CD4-positive, alpha-beta T cell (primary cell): ENCODE measurements at regions not wholly inside any gene's neighbourhood (a gene's known extent, or its start where the extent isn't known, plus 50 kb on each side); places are given as distances from the start of the nearest gene placed in this dataset.

Experiments
- ATAC-seq: fragments of 200-7000 bp; cut with Tn5 transposase; one replicate; pipeline ENCODE4 v1.10.0; 2022; ENCODE audit warnings: mild to moderate bottlenecking; ENCODE audit not compliant: poor library complexity
- CTCF ChIA-PET: fragments of 350-600 bp; sonication (Branson Sonifier 250); formaldehyde crosslinking; loops from one replicate; lab custom pipeline; 2021; ENCODE audit warnings: antibody characterized with exemption, inconsistent platforms; lab: Charles Lee
- POLR2A ChIA-PET: fragments of 350-600 bp; sonication (Branson Sonifier 250); formaldehyde crosslinking; loops from one replicate; lab custom pipeline; 2021; ENCODE audit warnings: antibody characterized with exemption, inconsistent platforms; lab: Charles Lee
- DNase-seq, 14 experiments: peaks; one replicate each; pipeline ENCODE4 v3.0.0-alpha.2; 2013 to 2020; ENCODE audit warnings: mixed read lengths in 2 of 14
- H3K27ac ChIP-seq, 2 donors: one replicate each; pipeline versions ENCODE4 v1.5.1 to v1.7.0; 2013; ENCODE audit warnings: low read length in 2 of 2, low read depth in 1 of 2, mild to moderate bottlenecking in 1 of 2
- H3K27me3 ChIP-seq, 2 experiments: 1 replicate in 1 of 2; 2 replicates in 1 of 2; pipeline versions ENCODE4 v1.6.1 to v1.7.0; 2013; ENCODE audit warnings: low read length in 2 of 2, control low read depth in 1 of 2, mild to moderate bottlenecking in 1 of 2, moderate library complexity in 1 of 2; ENCODE audit not compliant: insufficient read depth in 2 of 2, control insufficient read depth in 1 of 2
- H3K36me3 ChIP-seq: one replicate; pipeline ENCODE4 v1.6.1; 2013; ENCODE audit warnings: low read length, control low read depth; ENCODE audit not compliant: insufficient read depth
- H3K4me1 ChIP-seq: one replicate; pipeline ENCODE4 v1.6.1; 2013; ENCODE audit warnings: low read length, control low read depth; ENCODE audit not compliant: insufficient read depth
- H3K4me3 ChIP-seq: one replicate; pipeline ENCODE4 v1.5.1; 2013; ENCODE audit warnings: mild to moderate bottlenecking, low read length, moderate library complexity
- H3K9me3 ChIP-seq, 2 experiments: 1 replicate in 1 of 2; 2 replicates in 1 of 2; pipeline versions ENCODE4 v1.6.1 to v1.7.0; 2013; ENCODE audit warnings: low read length in 2 of 2, mild to moderate bottlenecking in 2 of 2, control low read depth in 1 of 2, moderate library complexity in 1 of 2; ENCODE audit not compliant: control insufficient read depth in 1 of 2, insufficient read depth in 1 of 2
- H3K27ac Mint-ChIP-seq: one replicate; pipeline ENCODE4 v1.8.0; 2020; ENCODE audit warnings: mixed read lengths
- H3K27me3 Mint-ChIP-seq: one replicate; pipeline ENCODE4 v1.8.0; 2021; ENCODE audit warnings: mixed read lengths
- H3K36me3 Mint-ChIP-seq: one replicate; pipeline ENCODE4 v1.8.0; 2021; ENCODE audit warnings: low read depth, mixed read lengths
- H3K4me1 Mint-ChIP-seq: one replicate; pipeline ENCODE4 v1.8.0; 2021; ENCODE audit warnings: low read depth, mixed read lengths
- H3K4me3 Mint-ChIP-seq: one replicate; pipeline ENCODE4 v1.8.0; 2020; ENCODE audit warnings: mild to moderate bottlenecking, mixed read lengths
- H3K9me3 Mint-ChIP-seq: one replicate; pipeline ENCODE4 v1.8.0; 2020; ENCODE audit warnings: mixed read lengths
- intact Hi-C, 2 experiments: fragments of 100-400 bp; cut with DNase I in 1 of 2; cut with micrococcal nuclease in 1 of 2; formaldehyde crosslinking; loops; one replicate each; pipeline versions ENCODE4 v1.15.1 to v1.9.0; 2023 to 2025; cut with DNase I, micrococcal nuclease
- TF ChIP-seq, protein P1 (sequence below): fragments of 200-600 bp; IDR thresholded peaks from one replicate; pipeline ENCODE4 v1.8.0; 2022; ENCODE audit warnings: antibody characterized with exemption, mild to moderate bottlenecking

DNA sequence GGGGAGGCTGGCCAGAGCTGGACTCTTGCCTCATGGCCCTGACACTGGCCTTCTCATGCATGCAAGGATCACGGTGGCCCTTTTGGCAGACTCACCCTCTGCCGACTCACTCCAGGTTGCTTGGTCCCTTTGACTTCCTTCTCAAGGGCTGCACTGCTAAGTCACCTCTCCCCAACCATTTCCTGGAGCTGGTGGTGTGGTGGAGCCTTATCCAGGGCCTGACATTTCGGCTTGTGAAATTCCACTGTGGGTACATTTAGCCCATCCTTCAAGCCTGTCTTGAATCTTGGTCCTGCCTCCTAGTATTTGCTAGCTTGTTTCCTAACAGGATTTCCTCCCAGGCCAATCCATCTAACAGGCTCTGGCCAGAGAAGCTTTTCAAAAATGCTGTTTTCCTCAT is 52.6 kb upstream of the JUN start:
- ATAC-seq (no peak), DNase-seq (no peak)
- Histone ChIP-seq H3K9me3 (no peaks in the 10 kb centered on the region), H3K36me3 (no peaks in the 10 kb centered on the region), H3K27me3 (no peaks in the 10 kb centered on the region), H3K27ac (no peak overlapping the region), H3K4me1 (no peaks in the 10 kb centered on the region), H3K4me3 (no peak overlapping the region)
- Mint-ChIP-seq H3K27ac (no peak overlapping the region), H3K36me3 (no peaks in the 10 kb centered on the region), H3K9me3 (no peaks in the 10 kb centered on the region), H3K4me3 (no peak overlapping the region), H3K4me1 (no peaks in the 10 kb centered on the region), H3K27me3 (no peaks in the 10 kb centered on the region)
- CTCF ChIA-PET: no interaction called here
- intact Hi-C loops: no loop called here
- POLR2A ChIA-PET: no interaction called here
- TF ChIP-seq, protein P1, sequence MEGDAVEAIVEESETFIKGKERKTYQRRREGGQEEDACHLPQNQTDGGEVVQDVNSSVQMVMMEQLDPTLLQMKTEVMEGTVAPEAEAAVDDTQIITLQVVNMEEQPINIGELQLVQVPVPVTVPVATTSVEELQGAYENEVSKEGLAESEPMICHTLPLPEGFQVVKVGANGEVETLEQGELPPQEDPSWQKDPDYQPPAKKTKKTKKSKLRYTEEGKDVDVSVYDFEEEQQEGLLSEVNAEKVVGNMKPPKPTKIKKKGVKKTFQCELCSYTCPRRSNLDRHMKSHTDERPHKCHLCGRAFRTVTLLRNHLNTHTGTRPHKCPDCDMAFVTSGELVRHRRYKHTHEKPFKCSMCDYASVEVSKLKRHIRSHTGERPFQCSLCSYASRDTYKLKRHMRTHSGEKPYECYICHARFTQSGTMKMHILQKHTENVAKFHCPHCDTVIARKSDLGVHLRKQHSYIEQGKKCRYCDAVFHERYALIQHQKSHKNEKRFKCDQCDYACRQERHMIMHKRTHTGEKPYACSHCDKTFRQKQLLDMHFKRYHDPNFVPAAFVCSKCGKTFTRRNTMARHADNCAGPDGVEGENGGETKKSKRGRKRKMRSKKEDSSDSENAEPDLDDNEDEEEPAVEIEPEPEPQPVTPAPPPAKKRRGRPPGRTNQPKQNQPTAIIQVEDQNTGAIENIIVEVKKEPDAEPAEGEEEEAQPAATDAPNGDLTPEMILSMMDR: no peak

DNA sequence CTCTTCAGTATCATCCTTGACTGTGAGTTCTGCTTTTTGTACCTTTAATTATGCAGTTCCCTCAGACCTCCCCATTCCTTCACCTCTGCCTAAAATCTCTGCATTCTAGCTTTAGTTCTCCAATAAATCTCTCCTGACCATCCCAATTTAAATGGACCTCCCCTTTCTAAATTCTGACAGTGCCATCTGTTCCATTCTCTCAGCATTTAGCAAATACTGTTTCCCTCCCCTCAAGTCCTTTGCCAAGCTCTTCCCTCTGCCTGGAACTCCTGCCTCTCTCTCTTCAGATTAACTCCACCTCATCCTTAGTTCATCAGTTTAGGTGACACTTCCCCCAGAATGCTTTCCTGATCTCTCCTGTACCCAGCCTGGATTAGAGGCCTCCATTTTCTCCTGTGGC is 54.0 kb upstream of the JUN start:
- Histone ChIP-seq H3K4me3 (no peak overlapping the region), H3K36me3 (no peaks in the 10 kb centered on the region), H3K27me3 (no peaks in the 10 kb centered on the region), H3K27ac (no peak overlapping the region), H3K9me3 (no peaks in the 10 kb centered on the region), H3K4me1 (no peaks in the 10 kb centered on the region)
- intact Hi-C loops: no loop called here
- ChIA-PET CTCF (no interaction called here), POLR2A (interaction anchor here (2.2 kb wide), 1 partner anchor 54 kb away, joined by 5 read pairs; the partner anchor contains the start of gene JUN)
- H3K9me3 Mint-ChIP-seq: no peaks in the 10 kb centered on the region
- no peaks in the 10 kb centered on the region for H3K36me3 Mint-ChIP-seq
- H3K27me3 Mint-ChIP-seq: no peaks in the 10 kb centered on the region
- TF ChIP-seq, protein P1: no peak
- DNase-seq (no peak), ATAC-seq (no peak)
- H3K4me1 Mint-ChIP-seq: no peaks in the 10 kb centered on the region
- H3K4me3 Mint-ChIP-seq: no peak overlapping the region
- H3K27ac Mint-ChIP-seq: no peak overlapping the region

DNA sequence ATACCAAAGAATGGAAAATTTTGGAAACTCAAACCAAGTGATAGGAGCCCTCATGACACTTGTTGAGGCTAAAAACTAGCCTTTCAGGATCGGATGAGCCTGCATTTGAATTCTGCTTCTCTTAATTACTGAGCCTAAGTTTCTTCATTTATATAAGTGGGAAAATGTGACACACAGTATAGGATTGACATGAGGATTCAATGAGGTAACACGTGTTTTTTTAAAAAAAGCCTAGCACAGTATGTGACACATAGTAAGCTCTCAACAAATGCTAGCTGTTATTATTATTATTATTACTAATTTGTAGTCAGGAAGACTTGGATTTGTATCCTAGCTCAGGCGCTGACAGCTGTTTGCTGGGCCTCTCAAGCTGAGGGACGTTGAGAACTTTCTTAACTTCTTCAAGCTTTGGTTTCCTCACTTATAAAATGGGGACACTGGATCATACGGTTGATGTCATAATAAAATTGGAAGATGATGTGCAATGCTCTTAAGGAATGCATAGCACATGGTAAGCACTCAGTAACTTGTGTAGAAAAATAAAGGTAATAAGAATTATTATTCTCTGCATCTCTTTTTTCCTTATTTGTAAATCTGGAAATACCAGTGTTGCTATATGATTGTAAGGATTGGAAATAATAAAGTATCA is 55.4 kb upstream of the JUN start:
- Mint-ChIP-seq H3K9me3 (no peaks in the 10 kb centered on the region), H3K4me3 (no peak overlapping the region), H3K27me3 (no peaks in the 10 kb centered on the region), H3K36me3 (no peaks in the 10 kb centered on the region), H3K4me1 (no peaks in the 10 kb centered on the region), H3K27ac (no peak overlapping the region)
- DNase-seq (no peak), ATAC-seq (no peak)
- CTCF ChIA-PET: interaction anchor here (1.0 to 1.2 kb wide), 2 partner anchors 56 to 860 kb away, joined by 3 read pairs; partner anchors contain the start of gene JUN
- POLR2A ChIA-PET: interaction anchor here (2.2 kb wide), 1 partner anchor 56 kb away, joined by 5 read pairs; the partner anchor contains the start of gene JUN
- Histone ChIP-seq H3K4me1 (no peaks in the 10 kb centered on the region), H3K36me3 (no peaks in the 10 kb centered on the region), H3K27me3 (no peaks in the 10 kb centered on the region), H3K4me3 (no peak overlapping the region), H3K9me3 (no peaks in the 10 kb centered on the region), H3K27ac (no peak overlapping the region)
- TF ChIP-seq, protein P1: no peak
- intact Hi-C loops: no loop called here
